SK-N-SH treated with all-trans-retinoic acid at 6 μM for 48 hours (cell line): ENCODE measurements at regions not wholly inside any gene's neighbourhood (a gene's known extent, or its start where the extent isn't known, plus 50 kb on each side); places are given as distances from the start of the nearest gene placed in this dataset.

Experiments
- ATAC-seq: fragments of 200-7000 bp; cut with Tn5 transposase; 3 replicates; pipeline ENCODE4 v1.9.1; 2020; ENCODE audit warnings: mild to moderate bottlenecking, moderate library complexity
- ARNTL ChIP-seq: fragments of 450-650 bp; formaldehyde crosslinking; IDR thresholded peaks from 2 replicates; pipeline ENCODE4 v1.5.0; 2020; ENCODE audit warnings: low read depth, mild to moderate bottlenecking, moderate library complexity, borderline replicate concordance
- BACH2 ChIP-seq: fragments of 250-450 bp; sonication (Bioruptor Pico); IDR thresholded peaks from 2 replicates; pipeline ENCODE4 v1.9.0; 2021; ENCODE audit warnings: mild to moderate bottlenecking, borderline replicate concordance
- CREB5 ChIP-seq: fragments of 250-450 bp; sonication (Bioruptor Pico); IDR thresholded peaks from 2 replicates; pipeline ENCODE4 v1.5.1; 2020; ENCODE audit warnings: low read depth, mild to moderate bottlenecking, moderate library complexity
- CSDC2 ChIP-seq: fragments of 250-450 bp; sonication (Bioruptor Pico); IDR thresholded peaks from 2 replicates; pipeline ENCODE4 v1.5.0; 2020; ENCODE audit warnings: mild to moderate bottlenecking, moderate library complexity
- GLIS3 ChIP-seq: fragments of 250-450 bp; sonication (Bioruptor Pico); IDR thresholded peaks from 2 replicates; pipeline ENCODE4 v1.5.0; 2020; ENCODE audit warnings: mild to moderate bottlenecking, moderate library complexity
- ISL1 ChIP-seq: fragments of 250-450 bp; sonication (Bioruptor Pico); IDR thresholded peaks from 2 replicates; pipeline ENCODE4 v2.1.2; 2022; ENCODE audit warnings: mild to moderate bottlenecking, moderate library complexity
- OSR1 ChIP-seq: fragments of 250-450 bp; sonication (Bioruptor Pico); IDR thresholded peaks from 2 replicates; pipeline ENCODE4 v1.8.0; 2022; ENCODE audit warnings: moderate library complexity, mild to moderate bottlenecking, inconsistent platforms
- POU6F1 ChIP-seq: fragments of 250-450 bp; sonication (Bioruptor Pico); IDR thresholded peaks from 2 replicates; pipeline ENCODE4 v1.8.0; 2021; ENCODE audit warnings: low read depth, mild to moderate bottlenecking, moderate library complexity, borderline replicate concordance
- PPARA ChIP-seq: fragments of 250-450 bp; sonication (Bioruptor Pico); IDR thresholded peaks from 2 replicates; pipeline ENCODE4 v1.5.0; 2020; ENCODE audit warnings: mild to moderate bottlenecking, borderline replicate concordance
- RARB ChIP-seq: fragments of 250-450 bp; sonication (Bioruptor Pico); IDR thresholded peaks from 2 replicates; pipeline ENCODE4 v1.8.0; 2021; ENCODE audit warnings: mild to moderate bottlenecking, moderate library complexity
- SNAI2 ChIP-seq: fragments of 250-450 bp; sonication (Bioruptor Pico); IDR thresholded peaks from 2 replicates; pipeline ENCODE4 v1.5.0; 2020; ENCODE audit warnings: mild to moderate bottlenecking, moderate library complexity
- TCF4 ChIP-seq: fragments of 250-450 bp; sonication (Bioruptor Pico); IDR thresholded peaks from 2 replicates; pipeline ENCODE4 v1.8.0; 2021; ENCODE audit warnings: mild to moderate bottlenecking, moderate library complexity, borderline replicate concordance
- ZC3H10 ChIP-seq: fragments of 250-450 bp; sonication (Bioruptor Pico); IDR thresholded peaks from 2 replicates; pipeline ENCODE4 v1.5.1; 2021; ENCODE audit warnings: mild to moderate bottlenecking, moderate library complexity
- ZFP30 ChIP-seq: fragments of 450-650 bp; formaldehyde crosslinking; IDR thresholded peaks from 2 replicates; pipeline ENCODE4 v1.5.0; 2022; ENCODE audit warnings: mild to moderate bottlenecking, moderate library complexity
- ZNF565 ChIP-seq: fragments of 450-650 bp; formaldehyde crosslinking; conservative IDR thresholded peaks from 2 replicates; pipeline ENCODE4 v1.5.0; 2020; ENCODE audit warnings: low read depth, mild to moderate bottlenecking, moderate library complexity
- ZNF8 ChIP-seq: fragments of 450-650 bp; formaldehyde crosslinking; IDR thresholded peaks from 2 replicates; pipeline ENCODE4 v1.5.0; 2020; ENCODE audit warnings: mild to moderate bottlenecking, moderate library complexity
- TF ChIP-seq, protein P1 (sequence below): fragments of 250-450 bp; sonication (Bioruptor Pico); IDR thresholded peaks from 2 replicates; pipeline ENCODE4 v1.8.0; 2020; ENCODE audit warnings: mild to moderate bottlenecking, moderate library complexity, borderline replicate concordance
- TF ChIP-seq, protein P2 (sequence below): fragments of 250-450 bp; sonication (Bioruptor Pico); IDR thresholded peaks from 2 replicates; pipeline ENCODE4 v1.5.0; 2020; ENCODE audit warnings: mild to moderate bottlenecking, moderate library complexity

DNA sequence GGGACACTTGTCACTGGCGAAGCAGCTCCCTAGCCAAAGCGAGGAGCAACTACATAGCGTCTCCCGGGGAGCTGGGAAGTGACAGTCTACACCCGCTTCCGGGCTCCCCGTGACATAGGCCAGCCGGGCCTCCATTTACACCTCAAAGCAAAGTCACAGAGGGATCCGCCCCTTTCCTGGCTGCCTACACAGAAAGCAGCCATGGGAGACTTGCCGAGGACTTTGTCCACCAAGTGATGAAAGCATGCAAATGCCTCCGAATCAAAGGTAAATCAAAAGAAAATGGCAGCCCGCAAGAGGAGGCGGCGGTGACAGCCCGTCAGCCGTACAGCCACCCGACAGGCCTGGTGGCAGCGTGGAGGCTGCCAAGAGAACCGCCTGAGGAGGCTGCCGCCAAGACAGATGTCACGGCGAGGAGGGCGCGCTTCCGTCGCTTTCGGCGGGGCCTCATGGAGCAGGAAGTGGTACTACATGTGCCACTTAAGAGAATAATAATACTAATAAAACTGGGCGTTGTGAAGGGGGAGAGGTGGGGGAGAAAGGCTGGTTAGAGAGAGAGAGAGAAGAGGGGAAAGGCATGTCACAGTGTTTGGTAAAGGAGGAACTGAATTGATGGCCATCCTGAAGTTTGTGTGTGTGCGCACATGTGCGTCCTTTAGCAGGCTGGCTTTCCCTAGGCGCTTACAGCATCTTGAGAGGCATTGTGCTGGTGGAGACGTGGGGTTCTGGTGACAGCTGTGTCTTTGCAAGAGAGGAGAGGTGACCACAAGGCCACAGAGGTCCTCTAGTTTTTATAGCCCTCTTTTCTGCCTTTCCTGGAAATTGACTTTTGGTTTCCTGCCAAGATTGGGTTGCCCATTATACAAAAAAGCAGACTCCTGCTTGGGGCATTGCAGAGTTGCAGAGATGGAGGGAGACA is 661.7 kb downstream of the VRK1 start:
- no peak for TF ChIP-seq ARNTL (CRISPR knock-in tag)
- no peak for TF ChIP-seq ZNF565
- no peak for TF ChIP-seq ZFP30 (CRISPR knock-in tag)
- TF ChIP-seq, protein P1, sequence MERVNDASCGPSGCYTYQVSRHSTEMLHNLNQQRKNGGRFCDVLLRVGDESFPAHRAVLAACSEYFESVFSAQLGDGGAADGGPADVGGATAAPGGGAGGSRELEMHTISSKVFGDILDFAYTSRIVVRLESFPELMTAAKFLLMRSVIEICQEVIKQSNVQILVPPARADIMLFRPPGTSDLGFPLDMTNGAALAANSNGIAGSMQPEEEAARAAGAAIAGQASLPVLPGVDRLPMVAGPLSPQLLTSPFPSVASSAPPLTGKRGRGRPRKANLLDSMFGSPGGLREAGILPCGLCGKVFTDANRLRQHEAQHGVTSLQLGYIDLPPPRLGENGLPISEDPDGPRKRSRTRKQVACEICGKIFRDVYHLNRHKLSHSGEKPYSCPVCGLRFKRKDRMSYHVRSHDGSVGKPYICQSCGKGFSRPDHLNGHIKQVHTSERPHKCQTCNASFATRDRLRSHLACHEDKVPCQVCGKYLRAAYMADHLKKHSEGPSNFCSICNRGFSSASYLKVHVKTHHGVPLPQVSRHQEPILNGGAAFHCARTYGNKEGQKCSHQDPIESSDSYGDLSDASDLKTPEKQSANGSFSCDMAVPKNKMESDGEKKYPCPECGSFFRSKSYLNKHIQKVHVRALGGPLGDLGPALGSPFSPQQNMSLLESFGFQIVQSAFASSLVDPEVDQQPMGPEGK (CRISPR knock-in tag) = no peak
- no peak for TF ChIP-seq ZNF8 (CRISPR knock-in tag)
- no peak for TF ChIP-seq ZC3H10 (CRISPR knock-in tag)
- TF ChIP-seq OSR1 (CRISPR knock-in tag) = no peak
- ATAC-seq = no peak

- no peak for TF ChIP-seq ZNF565
- TF ChIP-seq, all 23 proteins: peak for 0
Measured at GRCh38 chr14:97462081-97462480, 664.9 kb downstream of the VRK1 start.

GRCh38 chr14:97468220-97468619 is 671.0 kb downstream of the VRK1 start:
- ATAC-seq = no peak
- TF ChIP-seq ZNF8 (CRISPR knock-in tag) (no peak), ZC3H10 (CRISPR knock-in tag) (no peak), RARB (no peak), ZNF565 (no peak), GLIS3 (no peak), ISL1 (CRISPR knock-in tag) (no peak), ARNTL (CRISPR knock-in tag) (no peak), POU6F1 (CRISPR knock-in tag) (no peak)
- TF ChIP-seq, protein P2, sequence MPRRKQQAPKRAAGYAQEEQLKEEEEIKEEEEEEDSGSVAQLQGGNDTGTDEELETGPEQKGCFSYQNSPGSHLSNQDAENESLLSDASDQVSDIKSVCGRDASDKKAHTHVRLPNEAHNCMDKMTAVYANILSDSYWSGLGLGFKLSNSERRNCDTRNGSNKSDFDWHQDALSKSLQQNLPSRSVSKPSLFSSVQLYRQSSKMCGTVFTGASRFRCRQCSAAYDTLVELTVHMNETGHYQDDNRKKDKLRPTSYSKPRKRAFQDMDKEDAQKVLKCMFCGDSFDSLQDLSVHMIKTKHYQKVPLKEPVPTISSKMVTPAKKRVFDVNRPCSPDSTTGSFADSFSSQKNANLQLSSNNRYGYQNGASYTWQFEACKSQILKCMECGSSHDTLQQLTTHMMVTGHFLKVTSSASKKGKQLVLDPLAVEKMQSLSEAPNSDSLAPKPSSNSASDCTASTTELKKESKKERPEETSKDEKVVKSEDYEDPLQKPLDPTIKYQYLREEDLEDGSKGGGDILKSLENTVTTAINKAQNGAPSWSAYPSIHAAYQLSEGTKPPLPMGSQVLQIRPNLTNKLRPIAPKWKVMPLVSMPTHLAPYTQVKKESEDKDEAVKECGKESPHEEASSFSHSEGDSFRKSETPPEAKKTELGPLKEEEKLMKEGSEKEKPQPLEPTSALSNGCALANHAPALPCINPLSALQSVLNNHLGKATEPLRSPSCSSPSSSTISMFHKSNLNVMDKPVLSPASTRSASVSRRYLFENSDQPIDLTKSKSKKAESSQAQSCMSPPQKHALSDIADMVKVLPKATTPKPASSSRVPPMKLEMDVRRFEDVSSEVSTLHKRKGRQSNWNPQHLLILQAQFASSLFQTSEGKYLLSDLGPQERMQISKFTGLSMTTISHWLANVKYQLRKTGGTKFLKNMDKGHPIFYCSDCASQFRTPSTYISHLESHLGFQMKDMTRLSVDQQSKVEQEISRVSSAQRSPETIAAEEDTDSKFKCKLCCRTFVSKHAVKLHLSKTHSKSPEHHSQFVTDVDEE = no peak

More at GRCh38 chr14:97462081-97462480, 664.9 kb downstream of the VRK1 start:
- ATAC-seq = no peak

DNA sequence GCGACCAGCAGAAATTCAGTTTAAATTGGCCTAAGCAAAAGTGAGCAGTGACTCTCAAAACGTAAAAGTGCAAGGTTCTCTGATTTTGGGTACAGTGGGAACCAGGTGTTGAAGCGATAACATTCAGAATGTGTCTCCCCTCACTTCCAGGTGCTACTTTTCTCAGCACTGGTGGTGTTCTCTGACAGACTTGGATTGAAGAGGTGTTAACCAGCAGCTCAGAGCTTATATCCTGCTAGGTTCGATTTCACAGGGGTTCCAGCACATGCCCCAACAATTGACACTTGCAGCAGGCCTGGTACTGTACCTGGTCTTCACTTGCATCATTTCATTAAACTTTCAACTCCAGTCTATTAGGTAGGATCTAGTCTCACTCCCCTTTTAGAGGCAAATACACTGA is 680.2 kb downstream of the VRK1 start:
- ATAC-seq = no peak
- no peak for TF ChIP-seq CSDC2 (CRISPR knock-in tag)

DNA sequence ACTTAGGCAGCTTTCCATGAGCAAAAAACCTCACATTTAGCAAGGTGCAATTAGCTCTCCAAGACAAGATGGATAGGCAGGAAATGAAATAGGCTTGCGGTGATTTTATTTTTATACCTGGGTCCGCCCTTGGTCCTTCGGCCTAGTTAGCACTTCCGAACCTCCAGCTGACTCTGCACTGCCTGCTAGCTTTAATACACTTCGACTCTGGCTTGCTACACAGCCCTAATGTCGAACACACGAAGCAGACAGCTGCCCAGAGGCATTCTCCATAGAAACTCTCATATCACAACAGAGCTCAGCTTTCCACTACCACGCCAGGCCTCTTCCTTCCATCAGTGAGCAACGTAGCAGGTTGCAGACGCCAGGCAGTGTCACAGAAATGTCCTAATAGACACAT is 688.0 kb downstream of the VRK1 start:
- ATAC-seq = no peak
- no peak for TF ChIP-seq GLIS3
- TF ChIP-seq SNAI2 (CRISPR knock-in tag) = no peak
- TF ChIP-seq, protein P1 (CRISPR knock-in tag) = no peak
- TF ChIP-seq POU6F1 (CRISPR knock-in tag) = no peak
- TF ChIP-seq CREB5 (CRISPR knock-in tag) = no peak
- TF ChIP-seq PPARA = no peak
- TF ChIP-seq, protein P2 = no peak
- no peak for TF ChIP-seq CSDC2 (CRISPR knock-in tag)
- no peak for TF ChIP-seq ZC3H10 (CRISPR knock-in tag)
- TF ChIP-seq TCF4 (CRISPR knock-in tag) = no peak
- TF ChIP-seq BACH2 (CRISPR knock-in tag) = no peak
- TF ChIP-seq ZNF8 (CRISPR knock-in tag) = no peak
